SK-N-SH (cell line): ENCODE measurements at regions not wholly inside any gene's neighbourhood (a gene's known extent, or its start where the extent isn't known, plus 50 kb on each side); places are given as distances from the start of the nearest gene placed in this dataset.

ENCODE experiments used
- CTCF ChIA-PET: fragments of 300-600, 350-600 bp; formaldehyde crosslinking; extraction: SDS; loops from one replicate; lab custom pipeline; 2021; lab: Yijun Ruan, JAX
- POLR2A ChIA-PET: fragments of 350-600 bp; sonication (Branson Sonifier 250); formaldehyde crosslinking; extraction: SDS; loops from one replicate; lab custom pipeline; 2020; ENCODE audit warnings: antibody characterized with exemption, inconsistent platforms; lab: Yijun Ruan, JAX
- DNase-seq: peaks from one replicate; pipeline ENCODE4 v3.0.0; 2012
- H2AFZ ChIP-seq: fragments of 200-600 bp; sonication (generic); 2 replicates; pipeline ENCODE4 v1.8.1; 2016; ENCODE audit warnings: antibody characterized with exemption, mild to moderate bottlenecking, low read depth
- H3F3A ChIP-seq: fragments of 200-600 bp; sonication (generic); replicated peaks from 2 replicates; pipeline ENCODE3; 2016; ENCODE audit warnings: antibody characterized with exemption, mild to moderate bottlenecking; ENCODE audit not compliant: insufficient read depth
- H3K27ac ChIP-seq, 2 experiments: fragments of 200-500 bp in 1 of 2; fragments of 200-600 bp in 1 of 2; sonication (Bioruptor generic) in 1 of 2; sonication (generic), shearing (Covaris generic) in 1 of 2; 2 replicates each; pipeline versions ENCODE4 v1.5.1 to v1.6.1; 2014 to 2016; ENCODE audit warnings: low read depth in 2 of 2, inconsistent platforms in 1 of 2, low read length in 1 of 2, mild to moderate bottlenecking in 1 of 2, mixed read lengths in 1 of 2
- H3K27me3 ChIP-seq: fragments of 200-600 bp; sonication (generic), shearing (Covaris generic); 2 replicates; pipeline ENCODE4 v1.6.1; 2016; ENCODE audit warnings: mixed run types; ENCODE audit not compliant: insufficient read depth
- H3K36me3 ChIP-seq, 2 experiments: fragments of 200-500 bp in 1 of 2; fragments of 200-600 bp in 1 of 2; sonication (Bioruptor generic) in 1 of 2; sonication (generic) in 1 of 2; replicated peaks in 1 of 2; 2 replicates each; pipeline versions ENCODE3 to v1.5.1; 2014 to 2016; ENCODE audit warnings: low read length in 1 of 2, mild to moderate bottlenecking in 1 of 2; ENCODE audit not compliant: insufficient read depth in 2 of 2, control insufficient read depth in 1 of 2
- H3K4me1 ChIP-seq, 2 experiments: fragments of 200-500 bp in 1 of 2; fragments of 200-600 bp in 1 of 2; sonication (Bioruptor generic) in 1 of 2; sonication (generic), shearing (Covaris generic) in 1 of 2; 2 replicates each; pipeline versions ENCODE4 v1.5.1 to v1.6.1; 2014 to 2016; ENCODE audit warnings: low read depth in 1 of 2, low read length in 1 of 2, mixed run types in 1 of 2; ENCODE audit not compliant: insufficient read depth in 2 of 2, control insufficient read depth in 1 of 2
- H3K4me2 ChIP-seq: fragments of 200-600 bp; sonication (generic), shearing (Covaris generic); 2 replicates; pipeline ENCODE4 v1.6.1; 2017; ENCODE audit warnings: mixed run types
- H3K4me3 ChIP-seq, 2 experiments: fragments of 200-500 bp in 1 of 2; fragments of 200-600 bp in 1 of 2; sonication (Bioruptor generic) in 1 of 2; sonication (generic), shearing (Covaris generic) in 1 of 2; 2 replicates each; pipeline versions ENCODE4 v1.5.1 to v1.8.1; 2014 to 2016; ENCODE audit warnings: low read depth in 2 of 2, inconsistent platforms in 1 of 2, low read length in 1 of 2, mild to moderate bottlenecking in 1 of 2, mixed read lengths in 1 of 2, moderate library complexity in 1 of 2
- H3K79me2 ChIP-seq: fragments of 200-600 bp; sonication (generic); 2 replicates; pipeline ENCODE4 v1.8.1; 2017; ENCODE audit warnings: mild to moderate bottlenecking; ENCODE audit not compliant: insufficient read depth
- H3K9ac ChIP-seq: fragments of 200-600 bp; sonication (generic); 2 replicates; pipeline ENCODE4 v1.6.1; 2017; ENCODE audit warnings: mixed run types
- H3K9me2 ChIP-seq: fragments of 200-600 bp; sonication (generic); 2 replicates; pipeline ENCODE4 v1.6.1; 2017; ENCODE audit warnings: mixed run types
- H3K9me3 ChIP-seq: fragments of 200-600 bp; sonication (generic); 2 replicates; pipeline ENCODE4 v1.6.1; 2017; ENCODE audit warnings: mixed run types, mild to moderate bottlenecking, moderate library complexity
- H4K20me1 ChIP-seq: fragments of 200-600 bp; sonication (generic); 2 replicates; pipeline ENCODE4 v1.6.1; 2017; ENCODE audit warnings: mild to moderate bottlenecking, mixed run types; ENCODE audit not compliant: insufficient read depth
- CHD2 ChIP-seq: fragments of 150-350 bp; IDR thresholded peaks from 2 replicates; pipeline ENCODE4 v1.6.1; 2018; ENCODE audit warnings: low read length; ENCODE audit not compliant: partially characterized antibody
- CTCF ChIP-seq: fragments of 200-600 bp; sonication (generic); IDR thresholded peaks from 2 replicates; pipeline ENCODE4 v1.6.1; 2017; ENCODE audit warnings: antibody characterized with exemption, mild to moderate bottlenecking, moderate library complexity
- ELF1 ChIP-seq: IDR thresholded peaks from 2 replicates; pipeline ENCODE4 v1.4.0; 2012
- EP300 ChIP-seq, 2 experiments: IDR thresholded peaks; 2 replicates each; pipeline versions ENCODE4 v1.4.0 to v1.6.1; 2012; ENCODE audit warnings: borderline replicate concordance in 1 of 2, low read depth in 1 of 2, low read length in 1 of 2
- FOSL2 ChIP-seq: IDR thresholded peaks from 2 replicates; pipeline ENCODE4 v1.4.0; 2012; ENCODE audit warnings: low read depth, mild to moderate bottlenecking, moderate library complexity, borderline replicate concordance
- FOXJ3 ChIP-seq: sonication (generic); formaldehyde crosslinking; IDR thresholded peaks from 2 replicates; pipeline ENCODE4 v1.5.1; 2020; ENCODE audit warnings: mild to moderate bottlenecking, missing genetic modification reagents
- GATA2 ChIP-seq: sonication (generic); formaldehyde crosslinking; IDR thresholded peaks from 2 replicates; pipeline ENCODE4 v1.5.0; 2020; ENCODE audit warnings: mild to moderate bottlenecking, missing genetic modification reagents
- MAX ChIP-seq: IDR thresholded peaks from 2 replicates; pipeline ENCODE4 v1.4.0; 2012; ENCODE audit warnings: low read depth
- MEF2A ChIP-seq: IDR thresholded peaks from 2 replicates; pipeline ENCODE4 v1.4.0; 2012; ENCODE audit warnings: low read depth, borderline replicate concordance
- NFIC ChIP-seq: IDR thresholded peaks from 2 replicates; pipeline ENCODE4 v1.4.0; 2012; ENCODE audit warnings: borderline replicate concordance
- POLR2AphosphoS5 ChIP-seq: IDR thresholded peaks from 2 replicates; pipeline ENCODE4 v1.6.1; 2012; ENCODE audit warnings: low read depth, low read length
- RCOR1 ChIP-seq: fragments of 150-350 bp; IDR thresholded peaks from 2 replicates; pipeline ENCODE4 v1.6.1; 2017; ENCODE audit warnings: antibody characterized with exemption, low read length
- REST ChIP-seq: IDR thresholded peaks from 2 replicates; pipeline ENCODE4 v1.6.1; 2012; ENCODE audit warnings: mild to moderate bottlenecking, low read depth, low read length, moderate library complexity
- SIN3A ChIP-seq: IDR thresholded peaks from 2 replicates; pipeline ENCODE4 v1.6.1; 2012; ENCODE audit warnings: low read depth, mild to moderate bottlenecking, low read length, moderate library complexity, borderline replicate concordance
- SMC3 ChIP-seq: IDR thresholded peaks from 2 replicates; pipeline ENCODE4 v1.6.1; 2012; ENCODE audit warnings: low read depth, low read length, improper control_type of control experiment
- TCF12 ChIP-seq: IDR thresholded peaks from 2 replicates; pipeline ENCODE4 v1.4.0; 2012
- USF2 ChIP-seq: fragments of 150-350 bp; IDR thresholded peaks from 2 replicates; pipeline ENCODE4 v1.6.1; 2017; ENCODE audit warnings: antibody characterized with exemption, low read length, low read depth, borderline replicate concordance
- YY1 ChIP-seq: IDR thresholded peaks from 2 replicates; pipeline ENCODE4 v1.4.0; 2012; ENCODE audit warnings: low read depth, mild to moderate bottlenecking
- ZBTB33 ChIP-seq: IDR thresholded peaks from 2 replicates; pipeline ENCODE4 v1.4.0; 2012; ENCODE audit warnings: low read depth, borderline replicate concordance
- whole genome bisulfite sequencing: methylation state at CpG from one replicate; pipeline ENCODE4 v1.1.6; 2017; ENCODE audit warnings: low lambda C conversion rate; 5-methylcytosine and 5-hydroxymethylcytosine counted together

- WGBS = 90% methylated on average over 2 of the region's 2 CpGs
- Histone ChIP-seq H3F3A (no peaks in the 10 kb centered on the region), H3K9me3 (no peaks in the 10 kb centered on the region), H3K27ac (no peak overlapping the region), H3K27me3 (no peaks in the 10 kb centered on the region), H3K9ac (no peak overlapping the region), H3K4me1 (no peaks in the 10 kb centered on the region)
- CTCF ChIA-PET = no interaction called here
- TF ChIP-seq MAX (no peak), ELF1 (no peak), ZBTB33 (no peak), NFIC (no peak), FOSL2 (no peak), SMC3 (no peak), FOXJ3 (CRISPR knock-in tag) (no peak), GATA2 (CRISPR knock-in tag) (no peak), SIN3A (no peak), CTCF (no peak), YY1 (no peak), TCF12 (no peak), REST (no peak), CHD2 (no peak), POLR2AphosphoS5 (no peak), USF2 (no peak), RCOR1 (no peak), EP300 (IDR thresholded peaks at IDR 0.05; ENCODE audit: borderline replicate concordance in 1 of 2, low read depth in 1 of 2, low read length in 1 of 2) (no peak), MEF2A (no peak)
- TF ChIP-seq, all 33 proteins: peak for 0
- no peak overlapping the region for H3K4me3 ChIP-seq
- no peak overlapping the region for H2AFZ ChIP-seq
- no peak for DNase-seq
- no peaks in the 10 kb centered on the region for H3K79me2 ChIP-seq
- H3K36me3 ChIP-seq = no peaks in the 10 kb centered on the region
- POLR2A ChIA-PET = no interaction called here
- H3K4me2 ChIP-seq = no peak overlapping the region
- no peaks in the 10 kb centered on the region for H4K20me1 ChIP-seq
- no peaks in the 10 kb centered on the region for H3K9me2 ChIP-seq
These were observed 712.5 kb upstream of the GRAMD2B start for GRCh38 chr5:125710745-125711144.
